Mesenchymal stem cell (in vitro differentiated cells and primary cell): ENCODE measurements at regions not wholly inside any gene's neighbourhood (a gene's known extent, or its start where the extent isn't known, plus 50 kb on each side); places are given as distances from the start of the nearest gene placed in this dataset.

Experiments
- DNase-seq: peaks from one replicate; pipeline ENCODE4 v3.0.0-alpha.2; 2013
- H2AFZ ChIP-seq: one replicate; pipeline ENCODE4 v1.6.1; 2013; ENCODE audit warnings: low read depth, mild to moderate bottlenecking, control low read depth, inconsistent platforms, low read length, moderate library complexity
- H2AK5ac ChIP-seq: 2 replicates; pipeline ENCODE4 v1.6.1; 2013; ENCODE audit warnings: low read length, moderate library complexity, mild to moderate bottlenecking, inconsistent platforms; ENCODE audit not compliant: severe bottlenecking
- H2BK120ac ChIP-seq: one replicate; pipeline ENCODE4 v1.6.1; 2013; ENCODE audit warnings: low read depth, mild to moderate bottlenecking, inconsistent platforms, low read length, moderate library complexity
- H2BK12ac ChIP-seq, 2 experiments: one replicate each; pipeline ENCODE4 v1.6.1; 2013; ENCODE audit warnings: inconsistent platforms in 2 of 2, low read length in 2 of 2, mild to moderate bottlenecking in 2 of 2, moderate library complexity in 2 of 2, control low read depth in 1 of 2
- H2BK15ac ChIP-seq: one replicate; pipeline ENCODE4 v1.6.1; 2013; ENCODE audit warnings: mild to moderate bottlenecking, low read depth, inconsistent platforms; ENCODE audit not compliant: poor library complexity, severe bottlenecking
- H2BK5ac ChIP-seq: 2 replicates; pipeline ENCODE4 v1.6.1; 2013; ENCODE audit warnings: low read depth, mild to moderate bottlenecking, low read length, control low read depth, inconsistent platforms; ENCODE audit not compliant: poor library complexity, severe bottlenecking
- H3K14ac ChIP-seq, 2 experiments: one replicate each; pipeline ENCODE4 v1.6.1; 2013; ENCODE audit warnings: inconsistent platforms in 2 of 2, low read length in 2 of 2, control low read depth in 1 of 2, mild to moderate bottlenecking in 1 of 2, moderate library complexity in 1 of 2
- H3K18ac ChIP-seq, 2 experiments: one replicate each; pipeline ENCODE4 v1.6.1; 2013; ENCODE audit warnings: inconsistent platforms in 2 of 2, low read length in 2 of 2, control low read depth in 1 of 2, low read depth in 1 of 2, mild to moderate bottlenecking in 1 of 2
- H3K23ac ChIP-seq, 2 experiments: one replicate each; pipeline ENCODE4 v1.6.1; 2013; ENCODE audit warnings: inconsistent platforms in 2 of 2, low read length in 2 of 2, mild to moderate bottlenecking in 2 of 2, moderate library complexity in 2 of 2, control low read depth in 1 of 2
- H3K27ac ChIP-seq: 2 replicates; pipeline ENCODE4 v1.5.1; 2013; ENCODE audit warnings: mild to moderate bottlenecking, moderate library complexity, low read length, control low read depth, inconsistent platforms; ENCODE audit not compliant: poor library complexity, severe bottlenecking
- H3K27me3 ChIP-seq, 2 experiments: 2 replicates each; pipeline versions ENCODE4 v1.6.1 to v1.7.0; 2013; ENCODE audit warnings: low read length in 2 of 2, mild to moderate bottlenecking in 2 of 2, moderate library complexity in 2 of 2, control low read depth in 1 of 2, inconsistent platforms in 1 of 2; ENCODE audit not compliant: control insufficient read depth in 1 of 2, insufficient read depth in 1 of 2
- H3K36me3 ChIP-seq, 2 experiments: 2 replicates each; pipeline versions ENCODE4 v1.6.1 to v1.7.0; 2013; ENCODE audit warnings: low read length in 2 of 2, control low read depth in 1 of 2, inconsistent platforms in 1 of 2, low read depth in 1 of 2, mild to moderate bottlenecking in 1 of 2; ENCODE audit not compliant: insufficient read depth in 2 of 2, control insufficient read depth in 1 of 2
- H3K4ac ChIP-seq, 2 experiments: one replicate each; pipeline ENCODE4 v1.6.1; 2013; ENCODE audit warnings: inconsistent platforms in 2 of 2, low read length in 2 of 2, mild to moderate bottlenecking in 2 of 2, moderate library complexity in 2 of 2, control low read depth in 1 of 2, low read depth in 1 of 2
- H3K4me1 ChIP-seq: 2 replicates; pipeline ENCODE4 v1.6.1; 2013; ENCODE audit warnings: low read depth, low read length, control low read depth; ENCODE audit not compliant: control insufficient read depth, insufficient read depth
- H3K4me2 ChIP-seq: 2 replicates; pipeline ENCODE4 v1.6.1; 2013; ENCODE audit warnings: low read length, mild to moderate bottlenecking, inconsistent platforms; ENCODE audit not compliant: poor library complexity, severe bottlenecking
- H3K4me3 ChIP-seq, 2 experiments: 2 replicates each; pipeline versions ENCODE4 v1.5.1 to v1.7.0; 2013; ENCODE audit warnings: low read length in 2 of 2, mild to moderate bottlenecking in 2 of 2, control low read depth in 1 of 2, low read depth in 1 of 2; ENCODE audit not compliant: insufficient read depth in 1 of 2
- H3K79me1 ChIP-seq: replicated peaks from 2 replicates; pipeline ENCODE4 v1.6.1; 2013; ENCODE audit warnings: mild to moderate bottlenecking, control low read depth, low read length, inconsistent platforms; ENCODE audit not compliant: poor library complexity, severe bottlenecking
- H3K9ac ChIP-seq: 2 replicates; pipeline ENCODE4 v1.7.0; 2013; ENCODE audit warnings: mild to moderate bottlenecking, low read length, moderate library complexity
- H3K9me3 ChIP-seq: 2 replicates; pipeline ENCODE4 v1.7.0; 2013; ENCODE audit warnings: mild to moderate bottlenecking, low read length; ENCODE audit not compliant: control insufficient read depth
- H4K8ac ChIP-seq: one replicate; pipeline ENCODE4 v1.6.1; 2013; ENCODE audit warnings: inconsistent platforms, mild to moderate bottlenecking, low read length, moderate library complexity
- H4K91ac ChIP-seq: one replicate; pipeline ENCODE4 v1.6.1; 2013; ENCODE audit warnings: mild to moderate bottlenecking, low read length, inconsistent platforms
- WGBS: methylation state at CpG from one replicate; pipeline ENCODE4 v1.1.7; 2013; ENCODE audit warnings: mixed read lengths; 5-methylcytosine and 5-hydroxymethylcytosine counted together

DNA sequence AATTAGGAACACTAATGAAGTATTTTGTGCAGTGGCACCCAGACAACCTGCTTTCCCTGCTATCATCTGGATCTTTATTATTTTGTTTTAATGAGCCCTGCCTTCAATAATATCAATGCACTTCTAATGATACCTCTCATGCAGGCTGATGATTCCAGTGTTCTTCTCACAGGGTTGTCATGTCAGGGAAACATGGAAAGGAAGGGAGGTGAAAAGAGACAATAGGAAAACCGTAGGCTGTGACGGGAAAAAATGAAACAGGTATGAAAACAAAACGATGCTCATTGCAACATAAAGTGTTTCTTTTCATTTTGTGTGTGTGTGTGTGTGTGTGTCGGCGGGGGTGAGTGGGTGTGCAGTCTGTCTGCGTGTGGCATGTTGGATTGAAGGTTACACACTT, 102.6 kb upstream of the CTBP2 start:
- Histone ChIP-seq H2BK15ac (no peak overlapping the region), H3K18ac (no peak overlapping the region), H2BK5ac (no peak overlapping the region), H4K8ac (no peak overlapping the region), H3K4me1 (peaks cover 3% of the 10 kb centered on the region), H3K9me3 (no peaks in the 10 kb centered on the region), H3K9ac (no peak overlapping the region), H4K91ac (no peak overlapping the region), H3K4me2 (no peak overlapping the region), H3K4me3 (no peak overlapping the region), H3K27ac (no peak overlapping the region), H3K23ac (no peak overlapping the region), H2AFZ (no peak overlapping the region), H2AK5ac (no peak overlapping the region), H3K79me1 (no peaks in the 10 kb centered on the region), H2BK12ac (no peak overlapping the region), H3K14ac (no peak overlapping the region), H2BK120ac (no peak overlapping the region), H3K4ac (no peak overlapping the region), H3K36me3 (no peaks in the 10 kb centered on the region), H3K27me3 (peaks cover 0 to 9% of the 10 kb centered on the region in 2 experiments)
- WGBS: 85% methylated on average over 6 of the region's 6 CpGs
- no peak for DNase-seq

DNA sequence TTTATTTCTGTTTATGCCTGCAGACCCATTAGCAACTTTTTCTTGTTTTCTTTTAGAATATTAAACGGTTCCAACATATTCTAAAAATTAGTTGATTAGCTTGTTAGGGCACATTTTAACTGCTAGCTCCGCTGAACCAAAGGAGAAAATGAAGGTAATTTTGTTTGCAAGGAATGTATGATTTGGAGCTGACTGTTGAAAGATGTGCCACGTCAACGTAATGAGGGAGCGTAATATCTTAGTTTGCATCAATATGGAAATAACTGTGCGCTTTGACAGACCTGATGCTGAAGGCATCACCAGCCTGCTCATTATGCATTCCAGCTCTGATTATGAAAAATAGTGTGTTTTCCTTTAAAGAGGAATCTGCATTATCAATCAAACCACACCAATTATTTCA, 102.0 kb upstream of the CTBP2 start:
- no peak overlapping the region for H2BK5ac ChIP-seq

DNA sequence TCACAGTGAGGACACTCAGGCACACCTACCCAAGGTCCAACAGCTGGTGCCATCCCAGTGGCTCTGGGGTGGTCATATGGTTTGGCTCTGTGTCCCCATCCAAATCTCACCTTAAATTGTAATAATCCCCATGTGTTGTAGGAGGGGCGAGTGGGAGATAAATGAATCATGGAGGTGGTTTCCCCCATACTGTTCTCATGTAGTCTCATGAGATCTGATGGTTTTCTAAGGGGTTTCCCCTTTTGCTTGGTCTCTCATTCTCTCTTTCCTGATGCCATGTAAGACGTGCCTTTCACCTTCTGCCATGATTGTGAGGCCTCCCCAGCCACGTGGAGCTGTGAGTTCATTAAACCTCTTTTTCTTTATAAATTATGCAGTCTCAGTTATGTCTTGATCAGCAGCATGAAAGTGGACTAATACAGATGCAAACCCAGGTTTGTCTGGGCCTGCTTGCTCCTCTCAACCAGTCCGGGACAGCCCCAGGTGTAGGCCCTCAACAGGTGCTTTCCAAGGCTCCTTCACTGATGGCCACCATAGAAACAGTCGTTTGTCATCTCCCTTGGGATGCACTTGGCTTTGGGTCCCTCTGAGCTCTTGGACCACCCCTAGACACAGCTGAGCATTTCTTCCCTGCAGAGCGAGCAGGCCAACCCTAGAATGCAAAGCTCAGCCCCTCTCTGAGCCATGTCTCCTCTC, 101.3 kb upstream of the CTBP2 start:
- Histone ChIP-seq H2BK5ac (no peak overlapping the region), H4K91ac (no peak overlapping the region)

More for the DNA sequence above, 102.0 kb upstream of the CTBP2 start:
- H3K4me2 ChIP-seq: no peak overlapping the region
- no peak overlapping the region for H2BK15ac ChIP-seq
- no peak overlapping the region for H3K27ac ChIP-seq
- H2AK5ac ChIP-seq: no peak overlapping the region
- H3K14ac ChIP-seq: no peak overlapping the region
- no peak overlapping the region for H4K8ac ChIP-seq
- H3K23ac ChIP-seq: no peak overlapping the region
- H3K36me3 ChIP-seq: no peaks in the 10 kb centered on the region
- peaks cover 0 to 9% of the 10 kb centered on the region in 2 experiments for H3K27me3 ChIP-seq
- no peak for DNase-seq
- H3K4me1 ChIP-seq: peaks cover 3% of the 10 kb centered on the region
- no peak overlapping the region for H3K18ac ChIP-seq
- no peak overlapping the region for H4K91ac ChIP-seq
- H2AFZ ChIP-seq: no peak overlapping the region
- H3K79me1 ChIP-seq: no peaks in the 10 kb centered on the region
- H3K9me3 ChIP-seq: no peaks in the 10 kb centered on the region
- no peak overlapping the region for H3K9ac ChIP-seq
- WGBS: 88% methylated on average over 5 of the region's 6 CpGs
- no peak overlapping the region for H2BK120ac ChIP-seq
- H3K4me3 ChIP-seq: no peak overlapping the region
- no peak overlapping the region for H3K4ac ChIP-seq
- H2BK12ac ChIP-seq: no peak overlapping the region

DNA sequence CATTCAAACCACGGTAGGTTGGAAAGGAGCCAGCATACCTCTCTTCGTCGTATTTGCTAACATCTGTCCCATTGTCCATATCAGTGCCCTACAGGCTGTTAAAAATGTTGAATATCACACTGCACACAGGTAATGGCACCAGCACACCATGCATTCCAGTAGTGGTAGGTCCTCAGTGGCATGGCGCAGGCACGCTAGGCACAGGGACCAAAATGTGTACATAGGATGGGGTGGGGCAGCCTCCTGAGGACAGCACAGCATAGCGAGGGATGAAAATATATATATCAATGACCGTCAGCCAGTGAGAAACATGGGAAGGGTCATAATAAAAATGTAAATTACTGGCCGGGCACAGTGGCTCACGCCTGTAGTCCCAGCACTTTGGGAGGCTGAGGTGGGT, 99.9 kb upstream of the CTBP2 start:
- Histone ChIP-seq H2BK15ac (no peak overlapping the region), H3K36me3 (no peaks in the 10 kb centered on the region), H3K9ac (no peak overlapping the region), H2BK5ac (no peak overlapping the region), H2AFZ (no peak overlapping the region), H4K8ac (no peak overlapping the region), H3K18ac (no peak overlapping the region), H2AK5ac (no peak overlapping the region), H3K14ac (no peak overlapping the region), H2BK12ac (no peak overlapping the region), H2BK120ac (no peak overlapping the region), H3K9me3 (no peaks in the 10 kb centered on the region), H3K4me3 (no peak overlapping the region), H3K4me2 (no peak overlapping the region), H3K23ac (no peak overlapping the region), H3K4ac (no peak overlapping the region), H3K4me1 (peaks cover 3% of the 10 kb centered on the region), H3K27me3 (peaks cover 0 to 8% of the 10 kb centered on the region in 2 experiments), H4K91ac (no peak overlapping the region), H3K79me1 (no peaks in the 10 kb centered on the region), H3K27ac (no peak overlapping the region)
- WGBS: 89% methylated on average over 9 of the region's 9 CpGs
- no peak for DNase-seq

More for the DNA sequence above, 101.3 kb upstream of the CTBP2 start:
- no peak overlapping the region for H3K4me2 ChIP-seq
- H3K9ac ChIP-seq: no peak overlapping the region
- H2BK120ac ChIP-seq: no peak overlapping the region
- peaks cover 0 to 9% of the 10 kb centered on the region in 2 experiments for H3K27me3 ChIP-seq
- 80% methylated on average over 4 of the region's 6 CpGs for WGBS
- no peaks in the 10 kb centered on the region for H3K9me3 ChIP-seq
- no peak overlapping the region for H3K14ac ChIP-seq
- H3K79me1 ChIP-seq: no peaks in the 10 kb centered on the region
- H3K27ac ChIP-seq: no peak overlapping the region
- H3K36me3 ChIP-seq: no peaks in the 10 kb centered on the region
- DNase-seq: no peak
- no peak overlapping the region for H3K4ac ChIP-seq
- no peak overlapping the region for H3K18ac ChIP-seq
- H2BK12ac ChIP-seq: no peak overlapping the region
- no peak overlapping the region for H3K4me3 ChIP-seq
- no peak overlapping the region for H2AFZ ChIP-seq
- no peak overlapping the region for H3K23ac ChIP-seq
- H2BK15ac ChIP-seq: no peak overlapping the region
- no peak overlapping the region for H2AK5ac ChIP-seq
- no peak overlapping the region for H4K8ac ChIP-seq
- H3K4me1 ChIP-seq: peaks cover 3% of the 10 kb centered on the region
